PC-3 (cell line): ENCODE measurements at regions not wholly inside any gene's neighbourhood (a gene's known extent, or its start where the extent isn't known, plus 50 kb on each side); places are given as distances from the start of the nearest gene placed in this dataset.

ENCODE experiments used
- EZH2 ChIP-seq: fragments of 300-600 bp; sonication (generic); IDR thresholded peaks from one replicate; pipeline ENCODE4 v1.6.1; 2017; ENCODE audit warnings: antibody characterized with exemption, mild to moderate bottlenecking, low read length; ENCODE audit not compliant: unreplicated experiment
- EZH2phosphoT487 ChIP-seq: fragments of 300-600 bp; sonication (generic); IDR thresholded peaks from 2 replicates; pipeline ENCODE4 v1.6.1; 2018; ENCODE audit warnings: mild to moderate bottlenecking, antibody characterized with exemption, low read length, borderline replicate concordance
- TF ChIP-seq, protein P1 (sequence below): fragments of 300-600 bp; sonication (generic); conservative IDR thresholded peaks from 2 replicates; pipeline ENCODE4 v1.5.1; 2017; ENCODE audit warnings: antibody characterized with exemption, low read depth, mild to moderate bottlenecking, low read length

DNA sequence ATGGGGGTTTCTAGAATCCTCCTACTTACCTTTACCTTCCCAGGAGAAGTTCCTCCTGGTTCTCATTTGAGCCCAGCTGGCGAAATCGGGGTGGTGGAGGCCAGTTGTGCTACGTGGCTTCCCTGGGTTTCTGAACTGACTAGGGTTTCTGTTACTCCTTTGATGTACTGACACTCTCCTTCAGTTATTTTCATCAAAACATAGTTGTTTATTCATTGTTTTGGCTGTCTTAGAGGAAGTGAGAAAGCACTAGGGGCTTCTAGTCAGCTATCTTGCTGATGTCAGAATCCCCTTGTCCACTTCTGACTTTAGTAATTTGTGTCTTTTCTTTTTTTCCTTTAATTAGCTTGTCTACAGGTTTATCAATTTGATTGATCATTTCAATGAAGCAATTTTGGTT is 332.2 kb upstream of the TANK start:
- TF ChIP-seq, protein P1, sequence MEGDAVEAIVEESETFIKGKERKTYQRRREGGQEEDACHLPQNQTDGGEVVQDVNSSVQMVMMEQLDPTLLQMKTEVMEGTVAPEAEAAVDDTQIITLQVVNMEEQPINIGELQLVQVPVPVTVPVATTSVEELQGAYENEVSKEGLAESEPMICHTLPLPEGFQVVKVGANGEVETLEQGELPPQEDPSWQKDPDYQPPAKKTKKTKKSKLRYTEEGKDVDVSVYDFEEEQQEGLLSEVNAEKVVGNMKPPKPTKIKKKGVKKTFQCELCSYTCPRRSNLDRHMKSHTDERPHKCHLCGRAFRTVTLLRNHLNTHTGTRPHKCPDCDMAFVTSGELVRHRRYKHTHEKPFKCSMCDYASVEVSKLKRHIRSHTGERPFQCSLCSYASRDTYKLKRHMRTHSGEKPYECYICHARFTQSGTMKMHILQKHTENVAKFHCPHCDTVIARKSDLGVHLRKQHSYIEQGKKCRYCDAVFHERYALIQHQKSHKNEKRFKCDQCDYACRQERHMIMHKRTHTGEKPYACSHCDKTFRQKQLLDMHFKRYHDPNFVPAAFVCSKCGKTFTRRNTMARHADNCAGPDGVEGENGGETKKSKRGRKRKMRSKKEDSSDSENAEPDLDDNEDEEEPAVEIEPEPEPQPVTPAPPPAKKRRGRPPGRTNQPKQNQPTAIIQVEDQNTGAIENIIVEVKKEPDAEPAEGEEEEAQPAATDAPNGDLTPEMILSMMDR = no peak
- TF ChIP-seq EZH2 = no peak
- TF ChIP-seq EZH2phosphoT487 = no peak
